ENCODE measurements at regions not wholly inside any gene's neighbourhood (a gene's known extent, or its start where the extent isn't known, plus 50 kb on each side); places are given as distances from the start of the nearest gene placed in this dataset.

- no peak overlapping the region for H2BK5ac ChIP-seq (ENCODE audit: insufficient read length, low read length)
- H2AK5ac ChIP-seq (ENCODE audit: insufficient read length, low read length) = no peak overlapping the region
- H3K23me2 ChIP-seq (ENCODE audit: insufficient read length, low read depth, low read length, poor library complexity, severe bottlenecking) = no peaks in the 10 kb centered on the region
- H3K27ac Mint-ChIP-seq = no peak overlapping the region
- no peaks in the 10 kb centered on the region for H3K9me3 ChIP-seq (ENCODE audit: control insufficient read depth, low read depth, low read length)
- no peak overlapping the region for H2AFZ ChIP-seq (ENCODE audit: low read length)
- H2BK120ac ChIP-seq (ENCODE audit: low read depth, low read length, poor library complexity, severe bottlenecking) = no peak overlapping the region
- H3K9ac ChIP-seq (ENCODE audit: extremely low read depth, insufficient read length, low read length) = no peak overlapping the region
- H3K18ac ChIP-seq (ENCODE audit: insufficient read length, low read depth, low read length) = no peak overlapping the region
- no peak overlapping the region for H3K23ac ChIP-seq (ENCODE audit: insufficient read length, low read depth, low read length)
- H3K27me3 ChIP-seq (ENCODE audit: insufficient read depth, low read length) = no peaks in the 10 kb centered on the region
- H3K27me3 Mint-ChIP-seq (ENCODE audit: low read depth) = no peaks in the 10 kb centered on the region
- H4K5ac ChIP-seq (ENCODE audit: insufficient read length, low read depth, low read length) = no peak overlapping the region
- no peak overlapping the region for H2BK12ac ChIP-seq (ENCODE audit: insufficient read length, low read depth, low read length)
- no peak overlapping the region for H2BK15ac ChIP-seq (ENCODE audit: low read depth, low read length)
- no peak overlapping the region for H2BK20ac ChIP-seq (ENCODE audit: low read depth, low read length, poor library complexity, severe bottlenecking)
- H3K79me1 ChIP-seq (ENCODE audit: insufficient read depth, low read depth, low read length, poor library complexity, severe bottlenecking) = no peaks in the 10 kb centered on the region
- peaks cover 6% of the 10 kb centered on the region in 2 experiments; a peak in 3 of 4 replicates for H3K4me1 Mint-ChIP-seq
- H3K9me3 Mint-ChIP-seq = peaks cover 0 to 3% of the 10 kb centered on the region in 2 experiments; a peak in 1 of 5 replicates
- peaks cover 0 to 5% (median 3%) of the 10 kb centered on the region in 3 experiments; a peak in 3 of 7 replicates for H3K36me3 Mint-ChIP-seq (ENCODE audit: insufficient read depth in 1 of 3, low read depth in 3 of 3)
- no peaks in the 10 kb centered on the region; the same call in 1 of the 2 replicates for H3K4me1 ChIP-seq (ENCODE audit: insufficient read depth, low read length)
- H3K79me2 ChIP-seq (ENCODE audit: insufficient read depth, low read length) = no peaks in the 10 kb centered on the region
- H3K4me2 ChIP-seq (ENCODE audit: insufficient read depth, insufficient read length, low read length) = no peak overlapping the region
- H3K4me3 Mint-ChIP-seq = no peak overlapping the region
- H3K4ac ChIP-seq (ENCODE audit: low read depth, low read length) = no peak overlapping the region
- no peak overlapping the region for H4K8ac ChIP-seq (replicated peaks; ENCODE audit: insufficient read length, low read depth, low read length)
- no peak overlapping the region for H3T11ph ChIP-seq (ENCODE audit: low read length)
- H4K20me1 ChIP-seq (ENCODE audit: control insufficient read depth, insufficient read depth, insufficient read length) = no peaks in the 10 kb centered on the region
- DNase-seq = peak; percentile 72
- H3K14ac ChIP-seq (ENCODE audit: insufficient read depth, low read length) = no peak overlapping the region
- peak; percentile 91 for TF ChIP-seq CTCF (conservative IDR thresholded peaks at IDR 0.05)
- no peak overlapping the region for H3K56ac ChIP-seq (ENCODE audit: insufficient read length, low read depth, low read length)
- H3K27ac ChIP-seq (ENCODE audit: insufficient read length, low read depth, low read length) = no peak overlapping the region
- no CpG with 5 or more reads among the region's 2 CpGs for WGBS (ENCODE audit: extremely low coverage, insufficient read length, low lambda C conversion rate)
- H4K91ac ChIP-seq (ENCODE audit: insufficient read length, low read depth, low read length) = no peak overlapping the region
These were observed 198.4 kb downstream of the NDFIP2 start for GRCh38 chr13:79679334-79679733.
